ENCODE measurements at regions not wholly inside any gene's neighbourhood (a gene's known extent, or its start where the extent isn't known, plus 50 kb on each side); places are given as distances from the start of the nearest gene placed in this dataset.

GRCh38 chr5:24385070-24385469 is 259.7 kb downstream of the CDH10 start:
- H3K9me3 ChIP-seq (ENCODE audit: low read length), result peaks cover 3% of the 10 kb centered on the region; the same call in 1 of the 2 replicates
- no peak for DNase-seq (ENCODE audit: low spot score)
- no peak for ATAC-seq
- no TSS peak for BruUV-seq (replicated peaks)
- POLR2A ChIA-PET, result no interaction called here
- intact Hi-C loops (cut with micrococcal nuclease; ENCODE audit: unreplicated experiment), result no loop called here
- H3K4me2 ChIP-seq (ENCODE audit: low read depth, low read length), result no peak overlapping the region
- no peaks in the 10 kb centered on the region for H3K79me2 ChIP-seq (ENCODE audit: insufficient read depth, low read length)
- no peak overlapping the region for H3K27ac ChIP-seq (ENCODE audit: extremely low read length, insufficient read depth, low read length)
- no peak overlapping the region for H3K9ac ChIP-seq (ENCODE audit: insufficient read depth, low read depth, low read length)
- no peaks in the 10 kb centered on the region for H4K20me1 ChIP-seq (ENCODE audit: insufficient read depth, low read length)
- FAIRE-seq, result no peak
- no peak overlapping the region for H2AFZ ChIP-seq (ENCODE audit: low read length)
- no peak overlapping the region for H3K4me3 ChIP-seq (replicated peaks in 1 of 3; ENCODE audit: insufficient read depth in 1 of 3, low read depth in 2 of 3, low read length in 3 of 3)
- H3K4me1 ChIP-seq (ENCODE audit: insufficient read depth, low read length), result no peaks in the 10 kb centered on the region
- in situ Hi-C loops (cut with HindIII; ENCODE audit: extremely low pct_ligation_motif_present, low pct_unique_long_range_greater_than_20kb), result no loop called here
- TF ChIP-seq REPIN1 (CRISPR knock-in tag; IDR thresholded peaks at IDR 0.05; ENCODE audit: borderline replicate concordance, low read depth) (no peak), ZNF558 (CRISPR knock-in tag; IDR thresholded peaks at IDR 0.05; ENCODE audit: borderline replicate concordance) (no peak), ZNF644 (CRISPR knock-in tag; IDR thresholded peaks at IDR 0.05; ENCODE audit: low read depth) (no peak), ZNF549 (CRISPR knock-in tag; IDR thresholded peaks at IDR 0.05) (no peak), KMT2A (CRISPR knock-in tag; IDR thresholded peaks at IDR 0.05) (no peak), HOXA3 (CRISPR knock-in tag; IDR thresholded peaks at IDR 0.05) (no peak), ZNF720 (CRISPR knock-in tag; IDR thresholded peaks at IDR 0.05) (no peak)
- CTCF ChIA-PET (ENCODE audit: low intra/inter-chr PET ratio, low total read pairs), result no interaction called here
- no peaks in the 10 kb centered on the region for H3K27me3 ChIP-seq (ENCODE audit: control insufficient read depth in 1 of 2, insufficient read depth in 2 of 2, low read length in 2 of 2)
- WGBS (ENCODE audit: low lambda C conversion rate), result 0% methylated on average over 3 of the region's 3 CpGs
- H3K36me3 ChIP-seq (replicated peaks in 1 of 2; ENCODE audit: control insufficient read depth in 1 of 2, insufficient read depth in 2 of 2, low read length in 2 of 2), result no peaks in the 10 kb centered on the region

DNA sequence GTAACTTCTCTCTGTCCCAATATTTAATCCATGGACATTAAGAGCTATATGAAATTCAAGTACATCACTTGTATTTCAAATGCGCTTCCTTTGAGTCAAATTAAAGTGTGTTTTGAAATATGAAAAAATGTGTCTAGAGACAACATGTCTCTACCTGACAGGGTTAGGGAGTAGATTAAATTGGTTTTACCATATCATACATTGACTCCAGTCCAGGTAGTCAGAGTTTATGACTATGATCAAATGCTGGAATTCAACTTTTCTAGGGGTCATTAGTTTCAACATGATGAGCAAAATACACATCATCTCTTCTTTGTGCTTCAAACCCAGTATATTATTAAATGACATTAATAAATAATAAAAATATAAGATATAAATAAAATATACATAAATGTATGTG is 259.2 kb downstream of the CDH10 start:
- peaks cover 3% of the 10 kb centered on the region; the same call in 1 of the 2 replicates for H3K9me3 ChIP-seq (ENCODE audit: low read length)
- ATAC-seq (no peak), DNase-seq (ENCODE audit: low spot score) (no peak), FAIRE-seq (no peak)
- H3K27me3 ChIP-seq (ENCODE audit: control insufficient read depth in 1 of 2, insufficient read depth in 2 of 2, low read length in 2 of 2), result no peaks in the 10 kb centered on the region
- H3K9ac ChIP-seq (ENCODE audit: insufficient read depth, low read depth, low read length), result no peak overlapping the region
- H4K20me1 ChIP-seq (ENCODE audit: insufficient read depth, low read length), result no peaks in the 10 kb centered on the region
- no peak overlapping the region for H3K4me2 ChIP-seq (ENCODE audit: low read depth, low read length)
- BruUV-seq (replicated peaks), result no TSS peak
- intact Hi-C loops (cut with micrococcal nuclease; ENCODE audit: unreplicated experiment) (no loop called here), in situ Hi-C loops (cut with HindIII; ENCODE audit: extremely low pct_ligation_motif_present, low pct_unique_long_range_greater_than_20kb) (no loop called here)
- H2AFZ ChIP-seq (ENCODE audit: low read length), result no peak overlapping the region
- no peaks in the 10 kb centered on the region for H3K36me3 ChIP-seq (replicated peaks in 1 of 2; ENCODE audit: control insufficient read depth in 1 of 2, insufficient read depth in 2 of 2, low read length in 2 of 2)
- ChIA-PET POLR2A (no interaction called here), CTCF (ENCODE audit: low intra/inter-chr PET ratio, low total read pairs) (no interaction called here)
- no peak overlapping the region for H3K27ac ChIP-seq (ENCODE audit: extremely low read length, insufficient read depth, low read length)
- no peaks in the 10 kb centered on the region for H3K79me2 ChIP-seq (ENCODE audit: insufficient read depth, low read length)
- 49% methylated on average over 1 of the region's 1 CpG for WGBS (ENCODE audit: low lambda C conversion rate)
- H3K4me3 ChIP-seq (replicated peaks in 1 of 3; ENCODE audit: insufficient read depth in 1 of 3, low read depth in 2 of 3, low read length in 3 of 3), result no peak overlapping the region
- H3K4me1 ChIP-seq (ENCODE audit: insufficient read depth, low read length), result no peaks in the 10 kb centered on the region
- TF ChIP-seq, protein P1, sequence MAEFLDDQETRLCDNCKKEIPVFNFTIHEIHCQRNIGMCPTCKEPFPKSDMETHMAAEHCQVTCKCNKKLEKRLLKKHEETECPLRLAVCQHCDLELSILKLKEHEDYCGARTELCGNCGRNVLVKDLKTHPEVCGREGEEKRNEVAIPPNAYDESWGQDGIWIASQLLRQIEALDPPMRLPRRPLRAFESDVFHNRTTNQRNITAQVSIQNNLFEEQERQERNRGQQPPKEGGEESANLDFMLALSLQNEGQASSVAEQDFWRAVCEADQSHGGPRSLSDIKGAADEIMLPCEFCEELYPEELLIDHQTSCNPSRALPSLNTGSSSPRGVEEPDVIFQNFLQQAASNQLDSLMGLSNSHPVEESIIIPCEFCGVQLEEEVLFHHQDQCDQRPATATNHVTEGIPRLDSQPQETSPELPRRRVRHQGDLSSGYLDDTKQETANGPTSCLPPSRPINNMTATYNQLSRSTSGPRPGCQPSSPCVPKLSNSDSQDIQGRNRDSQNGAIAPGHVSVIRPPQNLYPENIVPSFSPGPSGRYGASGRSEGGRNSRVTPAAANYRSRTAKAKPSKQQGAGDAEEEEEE (CRISPR knock-in tag; IDR thresholded peaks at IDR 0.05; ENCODE audit: borderline replicate concordance), result no peak
- TF ChIP-seq ZNF430 (CRISPR knock-in tag; IDR thresholded peaks at IDR 0.05) (no peak), ZNF816 (CRISPR knock-in tag; IDR thresholded peaks at IDR 0.05; ENCODE audit: borderline replicate concordance) (no peak), GATA4 (IDR thresholded peaks at IDR 0.05; ENCODE audit: borderline replicate concordance, low read depth) (no peak), JDP2 (CRISPR knock-in tag; IDR thresholded peaks at IDR 0.05; ENCODE audit: borderline replicate concordance) (no peak), NFATC3 (CRISPR knock-in tag; IDR thresholded peaks at IDR 0.05) (no peak), CC2D1A (CRISPR knock-in tag; IDR thresholded peaks at IDR 0.05) (no peak), TAF15 (IDR thresholded peaks at IDR 0.05; ENCODE audit: low read depth, low read length, poor library complexity, severe bottlenecking) (no peak), TFAP4 (IDR thresholded peaks at IDR 0.05; ENCODE audit: borderline replicate concordance, low read depth) (no peak), ZSCAN9 (CRISPR knock-in tag; IDR thresholded peaks at IDR 0.05; ENCODE audit: borderline replicate concordance) (no peak), ZFY (CRISPR knock-in tag; IDR thresholded peaks at IDR 0.05) (no peak)
- TF ChIP-seq, protein P2, sequence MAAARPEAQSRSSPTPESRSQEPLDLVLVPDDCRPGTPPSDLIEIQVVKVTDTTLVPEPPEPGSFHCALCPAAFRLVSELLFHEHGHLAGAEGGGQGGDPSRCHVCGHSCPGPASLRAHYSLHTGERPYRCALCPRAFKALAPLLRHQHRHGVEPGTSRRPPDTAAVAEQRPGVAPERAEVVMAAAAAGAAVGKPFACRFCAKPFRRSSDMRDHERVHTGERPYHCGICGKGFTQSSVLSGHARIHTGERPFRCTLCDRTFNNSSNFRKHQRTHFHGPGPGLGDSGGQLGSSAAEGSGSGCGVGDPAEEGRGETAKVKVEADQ (CRISPR knock-in tag; IDR thresholded peaks at IDR 0.05; ENCODE audit: borderline replicate concordance), result no peak

Data from HepG2 (cell line).